SU-DHL-6 (cell line): ENCODE measurements at regions not wholly inside any gene's neighbourhood (a gene's known extent, or its start where the extent isn't known, plus 50 kb on each side); places are given as distances from the start of the nearest gene placed in this dataset.

Source experiments
- H2AFZ ChIP-seq: fragments of 200-600 bp; sonication (generic); 2 replicates; pipeline ENCODE4 v1.6.1; 2014; ENCODE audit warnings: low read depth, mild to moderate bottlenecking, moderate library complexity, mixed read lengths, antibody characterized with exemption, low read length; ENCODE audit not compliant: severe bottlenecking
- H3F3A ChIP-seq: fragments of 200-600 bp; shearing (Covaris generic); 2 replicates; pipeline ENCODE4 v1.6.0; 2016; ENCODE audit warnings: antibody characterized with exemption, mild to moderate bottlenecking; ENCODE audit not compliant: insufficient read depth
- H3K27ac ChIP-seq: fragments of 200-600 bp; sonication (generic); 2 replicates; pipeline ENCODE4 v1.5.1; 2016; ENCODE audit warnings: low read depth, mild to moderate bottlenecking, low read length, moderate library complexity, mixed read lengths
- H3K27me3 ChIP-seq: fragments of 200-600 bp; sonication (generic), shearing (Covaris generic); 2 replicates; pipeline ENCODE4 v1.6.0; 2014; ENCODE audit warnings: mild to moderate bottlenecking, low read length
- H3K36me3 ChIP-seq: fragments of 200-600 bp; sonication (generic); 2 replicates; pipeline ENCODE4 v1.6.1; 2014; ENCODE audit warnings: mild to moderate bottlenecking, low read length, mixed read lengths
- H3K4me2 ChIP-seq: fragments of 300-600, 200-600 bp; shearing (Covaris generic), sonication (generic); 2 replicates; pipeline ENCODE4 v1.6.0; 2014; ENCODE audit warnings: low read length, low read depth, mild to moderate bottlenecking; ENCODE audit not compliant: poor library complexity, severe bottlenecking
- H3K4me3 ChIP-seq: fragments of 200-600 bp; sonication (generic); 2 replicates; pipeline ENCODE4 v1.5.1; 2014; ENCODE audit warnings: antibody characterized with exemption, low read length, mild to moderate bottlenecking, mixed read lengths; ENCODE audit not compliant: insufficient read depth, poor library complexity, severe bottlenecking
- H3K79me2 ChIP-seq: fragments of 200-600 bp; sonication (generic); 2 replicates; pipeline ENCODE4 v1.6.1; 2014; ENCODE audit warnings: mild to moderate bottlenecking, low read length, moderate library complexity; ENCODE audit not compliant: insufficient read depth
- H3K9ac ChIP-seq: fragments of 200-600 bp; sonication (generic); 2 replicates; pipeline ENCODE4 v1.7.0; 2014; ENCODE audit warnings: mild to moderate bottlenecking, low read length
- H3K9me2 ChIP-seq: fragments of 200-600 bp; sonication (generic); replicated peaks from 2 replicates; pipeline ENCODE4 v1.6.1; 2014; ENCODE audit warnings: low read length; ENCODE audit not compliant: insufficient read depth
- H3K9me3 ChIP-seq: fragments of 200-600 bp; sonication (generic); 2 replicates; pipeline ENCODE4 v1.6.1; 2014; ENCODE audit warnings: low read length, mixed read lengths; ENCODE audit not compliant: insufficient read depth
- H4K20me1 ChIP-seq: fragments of 200-600 bp; sonication (generic); 2 replicates; pipeline ENCODE4 v1.6.1; 2014; ENCODE audit warnings: low read depth, mild to moderate bottlenecking, antibody characterized with exemption, low read length, moderate library complexity, mixed read lengths
- CTCF ChIP-seq: fragments of 200-600 bp; sonication (generic); IDR thresholded peaks from one replicate; pipeline ENCODE4 v1.5.1; 2017; ENCODE audit warnings: antibody characterized with exemption, mild to moderate bottlenecking, low read length, moderate library complexity; ENCODE audit not compliant: insufficient read depth, poor library complexity, severe bottlenecking
- EZH2phosphoT487 ChIP-seq: fragments of 200-600 bp; sonication (generic), shearing (Covaris generic); conservative IDR thresholded peaks from 2 replicates; pipeline ENCODE4 v1.6.1; 2018; ENCODE audit warnings: mild to moderate bottlenecking, antibody characterized with exemption, low read length, moderate library complexity, mixed read lengths

- H3K36me3 ChIP-seq = no peaks in the 10 kb centered on the region
- no peak overlapping the region for H3K27ac ChIP-seq
- H3F3A ChIP-seq = no peaks in the 10 kb centered on the region
- no peaks in the 10 kb centered on the region for H3K9me2 ChIP-seq
- no peaks in the 10 kb centered on the region for H3K79me2 ChIP-seq
- H3K27me3 ChIP-seq = no peaks in the 10 kb centered on the region
- no peak overlapping the region for H2AFZ ChIP-seq
- no peaks in the 10 kb centered on the region for H3K9me3 ChIP-seq
- H3K4me3 ChIP-seq = no peak overlapping the region
- H3K4me2 ChIP-seq = no peak overlapping the region
- no peak overlapping the region for H3K9ac ChIP-seq
- H4K20me1 ChIP-seq = no peaks in the 10 kb centered on the region
- no peak for TF ChIP-seq EZH2phosphoT487
- no peak for TF ChIP-seq CTCF
These were observed 80.2 kb upstream of the GADD45A start for GRCh38 chr1:67604778-67605177.

GRCh38 chr1:67605209-67605780 lies 79.7 kb upstream of the GADD45A start:
- Histone ChIP-seq H3K27me3 (no peaks in the 10 kb centered on the region), H3F3A (no peaks in the 10 kb centered on the region), H3K4me2 (no peak overlapping the region), H3K27ac (no peak overlapping the region), H3K9me2 (no peaks in the 10 kb centered on the region), H2AFZ (no peak overlapping the region), H3K9ac (no peak overlapping the region), H3K79me2 (no peaks in the 10 kb centered on the region), H3K9me3 (no peaks in the 10 kb centered on the region), H3K4me3 (no peak overlapping the region), H3K36me3 (no peaks in the 10 kb centered on the region), H4K20me1 (no peaks in the 10 kb centered on the region)
- TF ChIP-seq CTCF (no peak), EZH2phosphoT487 (no peak)

GRCh38 chr1:67607286-67607685 lies 77.7 kb upstream of the GADD45A start:
- Histone ChIP-seq H3K27ac (no peak overlapping the region), H3K36me3 (no peaks in the 10 kb centered on the region), H2AFZ (no peak overlapping the region), H3F3A (no peaks in the 10 kb centered on the region), H3K4me2 (no peak overlapping the region), H4K20me1 (no peaks in the 10 kb centered on the region), H3K9ac (no peak overlapping the region), H3K9me2 (no peaks in the 10 kb centered on the region), H3K9me3 (no peaks in the 10 kb centered on the region), H3K79me2 (no peaks in the 10 kb centered on the region), H3K27me3 (no peaks in the 10 kb centered on the region), H3K4me3 (no peak overlapping the region)
- TF ChIP-seq EZH2phosphoT487 (no peak), CTCF (no peak)
